ENCODE measurements at regions not wholly inside any gene's neighbourhood (a gene's known extent, or its start where the extent isn't known, plus 50 kb on each side); places are given as distances from the start of the nearest gene placed in this dataset.

DNA sequence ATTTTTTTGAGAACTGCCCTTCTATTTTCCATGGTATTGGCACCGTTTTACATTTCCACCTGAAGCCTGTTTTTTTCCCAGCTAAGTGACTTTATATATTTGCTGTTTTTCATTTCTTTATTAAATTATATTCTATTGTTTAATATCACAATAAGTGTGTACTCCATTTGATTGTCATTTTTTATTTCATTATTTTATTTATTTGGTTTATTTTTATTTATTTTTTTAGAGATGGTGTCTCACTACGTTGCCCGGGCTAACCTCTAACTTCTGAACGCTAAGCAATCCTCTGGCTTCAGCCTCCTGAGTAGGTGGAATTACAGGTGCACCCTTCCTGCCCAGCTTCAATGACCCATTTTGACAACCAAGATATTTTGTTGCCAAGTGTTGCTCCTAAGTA, 202.6 kb downstream of the SIM1 start:
- no peak overlapping the region for H3K4me3 ChIP-seq
- H3K27me3 ChIP-seq (replicated peaks; ENCODE audit: insufficient read depth) = no peaks in the 10 kb centered on the region
- no peaks in the 10 kb centered on the region for H3K36me3 ChIP-seq
- ATAC-seq (ENCODE audit: insufficient number of reproducible peaks, low FRiP score, low read depth) (no peak), DNase-seq (ENCODE audit: low spot score) (no peak)
- H3K4me1 ChIP-seq (ENCODE audit: control insufficient read depth in 1 of 2, low read depth in 2 of 2) = no peaks in the 10 kb centered on the region
- TF ChIP-seq, protein P1, sequence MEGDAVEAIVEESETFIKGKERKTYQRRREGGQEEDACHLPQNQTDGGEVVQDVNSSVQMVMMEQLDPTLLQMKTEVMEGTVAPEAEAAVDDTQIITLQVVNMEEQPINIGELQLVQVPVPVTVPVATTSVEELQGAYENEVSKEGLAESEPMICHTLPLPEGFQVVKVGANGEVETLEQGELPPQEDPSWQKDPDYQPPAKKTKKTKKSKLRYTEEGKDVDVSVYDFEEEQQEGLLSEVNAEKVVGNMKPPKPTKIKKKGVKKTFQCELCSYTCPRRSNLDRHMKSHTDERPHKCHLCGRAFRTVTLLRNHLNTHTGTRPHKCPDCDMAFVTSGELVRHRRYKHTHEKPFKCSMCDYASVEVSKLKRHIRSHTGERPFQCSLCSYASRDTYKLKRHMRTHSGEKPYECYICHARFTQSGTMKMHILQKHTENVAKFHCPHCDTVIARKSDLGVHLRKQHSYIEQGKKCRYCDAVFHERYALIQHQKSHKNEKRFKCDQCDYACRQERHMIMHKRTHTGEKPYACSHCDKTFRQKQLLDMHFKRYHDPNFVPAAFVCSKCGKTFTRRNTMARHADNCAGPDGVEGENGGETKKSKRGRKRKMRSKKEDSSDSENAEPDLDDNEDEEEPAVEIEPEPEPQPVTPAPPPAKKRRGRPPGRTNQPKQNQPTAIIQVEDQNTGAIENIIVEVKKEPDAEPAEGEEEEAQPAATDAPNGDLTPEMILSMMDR (IDR thresholded peaks at IDR 0.05) = no peak
- no peak overlapping the region for H3K27ac ChIP-seq
- no peaks in the 10 kb centered on the region for H3K9me3 ChIP-seq

DNA sequence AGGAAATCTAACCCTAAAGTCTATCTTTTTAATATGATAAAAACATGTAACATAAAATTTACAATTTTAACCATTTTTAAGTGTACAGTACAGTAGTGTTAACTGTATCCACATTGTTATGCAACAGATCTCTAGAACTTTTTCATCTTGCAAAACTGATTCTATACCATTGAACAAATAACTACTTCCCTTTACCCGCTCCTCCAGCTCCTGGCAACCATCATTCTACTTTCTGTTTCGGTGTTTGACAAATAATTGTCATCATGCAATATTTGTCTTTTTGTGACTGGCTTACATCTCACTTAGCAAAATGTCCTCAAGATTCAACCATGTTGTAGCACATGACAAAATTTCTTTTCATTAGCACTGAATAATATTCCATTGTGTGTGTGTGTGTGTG, 203.2 kb downstream of the SIM1 start:
- no peaks in the 10 kb centered on the region for H3K27me3 ChIP-seq (replicated peaks; ENCODE audit: insufficient read depth)
- H3K4me3 ChIP-seq = no peak overlapping the region
- H3K27ac ChIP-seq = no peak overlapping the region
- DNase-seq (ENCODE audit: low spot score) (no peak), ATAC-seq (ENCODE audit: insufficient number of reproducible peaks, low FRiP score, low read depth) (no peak)
- H3K4me1 ChIP-seq (ENCODE audit: control insufficient read depth in 1 of 2, low read depth in 2 of 2) = no peaks in the 10 kb centered on the region
- H3K36me3 ChIP-seq = no peaks in the 10 kb centered on the region
- TF ChIP-seq, protein P1 (IDR thresholded peaks at IDR 0.05) = no peak
- no peaks in the 10 kb centered on the region for H3K9me3 ChIP-seq

DNA sequence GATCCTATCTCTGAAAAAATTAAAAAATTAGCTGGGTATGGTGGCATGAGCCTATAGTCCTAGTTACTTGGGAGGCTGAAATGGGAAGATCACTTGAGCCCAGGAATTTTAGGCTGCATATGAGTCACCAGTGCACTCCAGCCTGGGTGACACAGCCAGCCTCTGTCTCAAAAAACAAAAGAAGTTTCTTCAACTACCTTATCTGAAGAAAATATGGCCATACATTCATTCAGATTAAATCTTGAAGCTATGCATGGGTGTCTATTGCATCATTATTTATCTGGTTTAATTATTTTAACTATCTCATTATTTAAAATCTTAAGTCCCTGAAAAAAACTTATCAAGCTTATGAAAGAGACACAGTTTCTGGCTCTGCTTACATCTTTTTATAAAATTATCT, 204.1 kb downstream of the SIM1 start:
- no peaks in the 10 kb centered on the region for H3K4me1 ChIP-seq (ENCODE audit: control insufficient read depth in 1 of 2, low read depth in 2 of 2)
- ATAC-seq (ENCODE audit: insufficient number of reproducible peaks, low FRiP score, low read depth) = no peak

DNA sequence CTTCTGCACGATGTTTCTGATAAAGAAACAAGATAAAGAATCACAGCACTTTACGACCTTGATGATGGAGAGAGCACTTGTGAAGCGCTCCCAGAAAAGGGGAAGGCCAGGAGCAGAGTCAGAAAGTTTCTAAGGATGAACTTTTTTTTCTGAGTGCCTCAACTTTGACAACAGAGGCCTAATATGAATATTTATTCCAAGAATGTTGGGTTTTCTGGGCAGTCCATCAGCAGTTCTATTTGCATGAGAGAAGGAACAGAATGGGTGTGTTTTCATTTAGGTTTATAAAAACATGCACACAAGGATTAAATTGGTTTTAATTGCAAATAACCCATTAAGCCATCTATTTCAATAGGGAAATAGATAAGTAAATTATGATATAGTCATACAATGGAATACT, 204.9 kb downstream of the SIM1 start:
- no peaks in the 10 kb centered on the region for H3K27me3 ChIP-seq (replicated peaks; ENCODE audit: insufficient read depth)
- H3K36me3 ChIP-seq = no peaks in the 10 kb centered on the region
- DNase-seq (ENCODE audit: low spot score) (no peak), ATAC-seq (ENCODE audit: insufficient number of reproducible peaks, low FRiP score, low read depth) (no peak)
- H3K4me1 ChIP-seq (ENCODE audit: control insufficient read depth in 1 of 2, low read depth in 2 of 2) = no peaks in the 10 kb centered on the region
- H3K27ac ChIP-seq = no peak overlapping the region
- TF ChIP-seq, protein P1 (IDR thresholded peaks at IDR 0.05) = no peak
- no peaks in the 10 kb centered on the region for H3K9me3 ChIP-seq
- H3K4me3 ChIP-seq = no peak overlapping the region

More for the DNA sequence above, 204.1 kb downstream of the SIM1 start:
- no peak overlapping the region for H3K27ac ChIP-seq
- H3K4me3 ChIP-seq = no peak overlapping the region
- no peaks in the 10 kb centered on the region for H3K9me3 ChIP-seq
- no peak for DNase-seq (ENCODE audit: low spot score)
- no peaks in the 10 kb centered on the region for H3K27me3 ChIP-seq (replicated peaks; ENCODE audit: insufficient read depth)
- TF ChIP-seq, protein P1 (IDR thresholded peaks at IDR 0.05) = no peak
- no peaks in the 10 kb centered on the region for H3K36me3 ChIP-seq

DNA sequence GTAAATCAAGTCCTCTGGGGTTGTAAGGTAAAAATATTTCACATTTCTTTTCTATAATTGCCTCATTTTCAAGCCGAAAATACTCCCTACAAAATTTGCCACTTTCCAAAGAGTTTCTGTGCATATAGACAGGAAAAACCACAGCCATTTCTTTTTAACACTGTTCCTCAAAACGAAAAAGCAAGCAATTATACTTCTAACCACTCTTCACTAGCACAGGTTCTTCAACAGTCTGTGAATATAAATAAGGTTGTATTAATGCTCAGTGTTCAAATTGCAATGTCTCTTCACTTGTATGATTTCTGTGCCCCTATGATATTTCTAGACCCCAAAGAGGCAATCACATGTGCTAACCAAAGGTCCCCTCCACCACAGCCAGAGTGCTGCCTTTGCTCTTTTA, 206.0 kb downstream of the SIM1 start:
- H3K27me3 ChIP-seq (replicated peaks; ENCODE audit: insufficient read depth) = no peaks in the 10 kb centered on the region
- DNase-seq (ENCODE audit: low spot score) (no peak), ATAC-seq (ENCODE audit: insufficient number of reproducible peaks, low FRiP score, low read depth) (no peak)
- H3K4me3 ChIP-seq = no peak overlapping the region
- no peaks in the 10 kb centered on the region for H3K36me3 ChIP-seq
- H3K9me3 ChIP-seq = no peaks in the 10 kb centered on the region
- H3K4me1 ChIP-seq (ENCODE audit: control insufficient read depth in 1 of 2, low read depth in 2 of 2) = no peaks in the 10 kb centered on the region
- H3K27ac ChIP-seq = no peak overlapping the region
- TF ChIP-seq, protein P1 (IDR thresholded peaks at IDR 0.05) = no peak

Measured in thoracic aorta (tissue), 2 donors.